Glutamatergic neuron (in vitro differentiated cells): ENCODE measurements at regions not wholly inside any gene's neighbourhood (a gene's known extent, or its start where the extent isn't known, plus 50 kb on each side); places are given as distances from the start of the nearest gene placed in this dataset.
A peak's percentile ranks its signal among the peaks of the same experiment; 100 is the strongest.

Source experiments
- DNase-seq: peaks from one replicate; pipeline ENCODE4 v3.0.0; 2022
- H3K27ac Mint-ChIP-seq: one replicate; pipeline ENCODE4 v1.8.0; 2020; ENCODE audit warnings: mild to moderate bottlenecking, mixed read lengths, inconsistent platforms; ENCODE audit not compliant: unreplicated experiment
- H3K27me3 Mint-ChIP-seq: one replicate; pipeline ENCODE4 v1.8.0; 2020; ENCODE audit warnings: mild to moderate bottlenecking, moderate library complexity, mixed read lengths, inconsistent platforms; ENCODE audit not compliant: unreplicated experiment
- H3K36me3 Mint-ChIP-seq: one replicate; pipeline ENCODE4 v1.8.0; 2020; ENCODE audit warnings: mild to moderate bottlenecking, mixed read lengths, inconsistent platforms; ENCODE audit not compliant: unreplicated experiment
- H3K4me1 Mint-ChIP-seq: one replicate; pipeline ENCODE4 v1.8.0; 2020; ENCODE audit warnings: mild to moderate bottlenecking, low read depth, mixed read lengths, inconsistent platforms; ENCODE audit not compliant: unreplicated experiment
- H3K4me3 Mint-ChIP-seq: one replicate; pipeline ENCODE4 v1.8.0; 2020; ENCODE audit warnings: mild to moderate bottlenecking, mixed read lengths, inconsistent platforms; ENCODE audit not compliant: unreplicated experiment
- H3K9me3 Mint-ChIP-seq: one replicate; pipeline ENCODE4 v1.8.0; 2020; ENCODE audit warnings: mild to moderate bottlenecking, moderate library complexity, mixed read lengths, inconsistent platforms; ENCODE audit not compliant: unreplicated experiment
- TF ChIP-seq, protein P1 (sequence below): fragments of 200-600 bp; sonication (generic); IDR thresholded peaks from one replicate; pipeline ENCODE4 v1.5.0; 2021; ENCODE audit not compliant: partially characterized antibody, unreplicated experiment

DNA sequence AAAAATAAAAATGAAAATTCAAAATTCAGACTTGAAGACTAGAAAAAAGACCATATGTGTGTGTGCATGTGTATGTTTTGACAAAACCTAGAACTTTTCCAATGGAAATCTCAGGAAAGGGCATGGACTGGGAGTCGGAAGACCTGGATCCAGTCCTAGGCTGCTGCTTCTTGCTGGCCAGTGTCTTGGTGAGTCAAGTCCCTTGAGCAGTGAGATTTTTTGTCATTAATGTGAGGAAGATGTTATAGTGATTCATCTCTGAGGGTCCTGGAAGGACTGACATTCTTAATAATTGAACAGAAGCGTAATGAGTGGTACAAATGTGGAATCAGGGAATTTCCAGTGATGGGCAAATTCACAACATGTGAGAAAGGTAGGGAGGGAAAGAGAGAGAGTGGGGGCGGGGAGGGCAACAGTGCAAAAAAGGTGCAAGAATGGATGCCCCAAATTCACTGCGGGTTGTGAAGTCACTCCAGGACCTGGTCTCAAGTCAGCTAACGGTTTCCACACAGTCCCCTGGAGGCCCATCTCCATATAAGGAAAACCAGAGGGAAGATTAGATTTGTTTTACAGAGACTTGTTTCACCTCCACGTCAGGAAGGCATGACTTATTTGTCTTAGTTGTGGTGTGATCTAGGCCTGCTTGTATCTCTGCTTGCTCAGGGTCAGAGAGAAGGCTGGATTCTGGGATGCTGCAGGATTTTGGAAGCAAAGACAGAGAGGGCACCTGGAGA is 201.7 kb downstream of the BUB3 start:
- TF ChIP-seq, protein P1, sequence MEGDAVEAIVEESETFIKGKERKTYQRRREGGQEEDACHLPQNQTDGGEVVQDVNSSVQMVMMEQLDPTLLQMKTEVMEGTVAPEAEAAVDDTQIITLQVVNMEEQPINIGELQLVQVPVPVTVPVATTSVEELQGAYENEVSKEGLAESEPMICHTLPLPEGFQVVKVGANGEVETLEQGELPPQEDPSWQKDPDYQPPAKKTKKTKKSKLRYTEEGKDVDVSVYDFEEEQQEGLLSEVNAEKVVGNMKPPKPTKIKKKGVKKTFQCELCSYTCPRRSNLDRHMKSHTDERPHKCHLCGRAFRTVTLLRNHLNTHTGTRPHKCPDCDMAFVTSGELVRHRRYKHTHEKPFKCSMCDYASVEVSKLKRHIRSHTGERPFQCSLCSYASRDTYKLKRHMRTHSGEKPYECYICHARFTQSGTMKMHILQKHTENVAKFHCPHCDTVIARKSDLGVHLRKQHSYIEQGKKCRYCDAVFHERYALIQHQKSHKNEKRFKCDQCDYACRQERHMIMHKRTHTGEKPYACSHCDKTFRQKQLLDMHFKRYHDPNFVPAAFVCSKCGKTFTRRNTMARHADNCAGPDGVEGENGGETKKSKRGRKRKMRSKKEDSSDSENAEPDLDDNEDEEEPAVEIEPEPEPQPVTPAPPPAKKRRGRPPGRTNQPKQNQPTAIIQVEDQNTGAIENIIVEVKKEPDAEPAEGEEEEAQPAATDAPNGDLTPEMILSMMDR: no peak
- Mint-ChIP-seq H3K27ac (no peak overlapping the region), H3K36me3 (no peaks in the 10 kb centered on the region), H3K27me3 (peaks cover 5% of the 10 kb centered on the region), H3K4me3 (peak overlapping the region; percentile 16), H3K9me3 (peaks cover 2% of the 10 kb centered on the region), H3K4me1 (peaks cover 14% of the 10 kb centered on the region)
- DNase-seq: no peak

DNA sequence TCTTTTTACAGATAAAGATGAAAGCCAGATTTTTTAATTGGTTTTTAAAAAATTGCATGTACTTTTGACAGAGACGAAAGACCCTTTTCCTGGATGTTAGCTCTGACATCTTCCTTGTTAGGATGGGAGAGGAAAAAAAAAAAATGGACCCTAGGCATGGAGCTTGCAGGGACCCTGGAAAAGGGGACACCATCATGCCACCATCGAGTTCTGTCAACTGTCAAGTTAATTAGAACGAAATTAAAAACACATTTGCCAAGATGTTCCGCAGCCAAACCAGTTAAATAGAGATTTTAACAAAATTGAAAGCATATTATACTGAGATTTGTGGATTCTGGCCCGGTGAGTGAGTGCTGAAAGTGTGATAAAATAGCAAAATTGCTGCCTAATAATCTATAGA is 202.6 kb downstream of the BUB3 start:
- H3K27me3 Mint-ChIP-seq: peaks cover 6% of the 10 kb centered on the region
- peaks cover 14% of the 10 kb centered on the region for H3K4me1 Mint-ChIP-seq
- no peak overlapping the region for H3K4me3 Mint-ChIP-seq
- no peak overlapping the region for H3K27ac Mint-ChIP-seq
- no peak for DNase-seq
- H3K9me3 Mint-ChIP-seq: peaks cover 2% of the 10 kb centered on the region
- no peaks in the 10 kb centered on the region for H3K36me3 Mint-ChIP-seq
- TF ChIP-seq, protein P1: no peak

DNA sequence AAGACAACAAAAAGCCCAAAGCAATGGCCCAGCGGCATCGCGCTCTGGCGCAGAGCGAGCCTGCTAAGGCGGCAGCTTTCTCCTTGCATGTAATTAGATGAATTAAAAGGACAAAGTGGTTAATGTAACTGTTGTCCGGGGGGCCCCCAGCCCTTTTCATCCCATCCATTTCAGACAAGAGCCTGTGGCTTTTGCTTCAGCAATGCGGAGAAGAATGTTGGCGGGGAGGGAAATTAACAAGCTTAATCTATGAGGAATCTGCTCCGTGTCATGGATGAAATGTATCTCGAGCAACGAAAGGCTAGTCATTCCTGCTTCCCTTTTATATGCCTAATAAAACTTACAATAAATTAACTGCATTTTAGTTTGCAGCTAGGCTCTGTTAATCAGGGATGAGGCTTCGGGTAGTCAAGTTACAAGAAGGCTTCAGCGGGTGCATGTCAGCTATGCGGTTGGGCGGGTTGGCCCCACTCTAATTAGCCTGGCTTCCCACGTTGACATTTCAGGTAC is 203.3 kb downstream of the BUB3 start:
- Mint-ChIP-seq H3K9me3 (peaks cover 2% of the 10 kb centered on the region), H3K4me3 (no peak overlapping the region), H3K27me3 (peaks cover 6% of the 10 kb centered on the region)

DNA sequence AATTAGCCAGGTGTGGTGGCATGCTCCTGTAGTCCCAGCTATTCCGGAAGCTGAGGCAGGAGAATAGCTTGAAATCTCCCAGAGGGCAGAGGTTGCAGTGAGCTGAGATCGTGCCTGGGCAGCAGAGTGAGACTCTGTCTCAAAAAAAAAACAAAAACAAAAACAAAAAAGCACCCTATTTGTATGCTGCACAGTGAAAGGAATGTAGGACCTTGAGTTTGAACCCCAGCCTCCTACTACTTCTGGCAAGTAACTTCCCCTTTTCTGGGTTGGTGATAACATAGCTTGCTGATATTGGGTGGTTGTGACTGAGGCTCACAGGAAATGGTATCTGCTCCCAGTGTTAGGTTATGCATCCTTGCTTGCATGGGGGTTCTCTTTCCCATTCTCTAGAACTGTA is 205.3 kb downstream of the BUB3 start:
- Mint-ChIP-seq H3K9me3 (peaks cover 4% of the 10 kb centered on the region), H3K27me3 (peaks cover 6% of the 10 kb centered on the region), H3K27ac (no peak overlapping the region), H3K4me1 (peaks cover 9% of the 10 kb centered on the region), H3K4me3 (no peak overlapping the region), H3K36me3 (no peaks in the 10 kb centered on the region)
- TF ChIP-seq, protein P1: no peak
- no peak for DNase-seq

More for the DNA sequence above, 203.3 kb downstream of the BUB3 start:
- TF ChIP-seq, protein P1: no peak
- no peaks in the 10 kb centered on the region for H3K36me3 Mint-ChIP-seq
- peaks cover 14% of the 10 kb centered on the region for H3K4me1 Mint-ChIP-seq
- no peak overlapping the region for H3K27ac Mint-ChIP-seq
- DNase-seq: no peak

DNA sequence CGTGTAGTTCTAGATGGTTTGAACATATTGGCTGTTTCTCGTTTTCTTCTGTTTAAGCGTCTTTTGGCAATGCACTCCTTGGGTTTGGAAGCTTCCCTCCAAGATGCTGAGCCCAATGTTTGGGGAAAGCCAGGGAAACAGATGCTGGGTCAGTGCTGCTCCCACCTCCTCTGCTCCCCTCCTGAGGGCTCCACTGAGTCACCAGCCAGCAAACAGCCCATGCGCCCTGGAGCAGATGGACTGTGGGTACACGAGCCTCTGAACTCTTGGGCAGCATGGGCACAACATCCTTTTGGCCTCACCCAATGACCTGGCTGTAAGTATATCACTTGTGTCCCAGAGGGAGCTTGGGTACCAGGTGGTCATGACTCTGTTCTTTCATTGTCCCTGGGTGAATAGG is 207.6 kb downstream of the BUB3 start:
- H3K36me3 Mint-ChIP-seq: no peaks in the 10 kb centered on the region
- TF ChIP-seq, protein P1: no peak
- H3K9me3 Mint-ChIP-seq: peaks cover 4% of the 10 kb centered on the region
- H3K27ac Mint-ChIP-seq: no peak overlapping the region
- H3K4me3 Mint-ChIP-seq: no peak overlapping the region
- peaks cover 4% of the 10 kb centered on the region for H3K27me3 Mint-ChIP-seq
- no peak for DNase-seq
- no peaks in the 10 kb centered on the region for H3K4me1 Mint-ChIP-seq
